ENCODE measurements at regions not wholly inside any gene's neighbourhood (a gene's known extent, or its start where the extent isn't known, plus 50 kb on each side); places are given as distances from the start of the nearest gene placed in this dataset.
"Not testable (repeated sequence)": the region's sequence is repeated elsewhere in the genome, so short reads cannot be mapped to it uniquely, and the experiment has no call there.

GRCh38 chr6:156683821-156684220 is 93.4 kb upstream of the ARID1B start:
- Mint-ChIP-seq H3K27ac (no peak overlapping the region), H3K36me3 (ENCODE audit: low read depth) (no peaks in the 10 kb centered on the region), H3K9me3 (no peaks in the 10 kb centered on the region), H3K4me1 (ENCODE audit: low read depth) (peaks cover 25% of the 10 kb centered on the region), H3K4me3 (no peak overlapping the region), H3K27me3 (ENCODE audit: insufficient read depth) (peaks cover 6% of the 10 kb centered on the region)
- no peak for TF ChIP-seq CTCF (IDR thresholded peaks at IDR 0.05)
- DNase-seq: no peak

- H3K4me1 Mint-ChIP-seq (ENCODE audit: low read depth): no peaks in the 10 kb centered on the region
- peaks cover under 1% of the 10 kb centered on the region for H3K27me3 Mint-ChIP-seq (ENCODE audit: insufficient read depth)
- DNase-seq: no peak
- H3K9me3 Mint-ChIP-seq: peaks cover 4% of the 10 kb centered on the region; the same call in 1 of the 2 replicates
- no peak overlapping the region for H3K27ac Mint-ChIP-seq
- H3K4me3 Mint-ChIP-seq: no peak overlapping the region
- no peak for TF ChIP-seq CTCF (IDR thresholded peaks at IDR 0.05)
- H3K36me3 Mint-ChIP-seq (ENCODE audit: low read depth): no peaks in the 10 kb centered on the region
These were observed 100.5 kb upstream of the ARID1B start for GRCh38 chr6:156676721-156677120.

- H3K4me3 Mint-ChIP-seq: no peak overlapping the region
These were observed 103.0 kb upstream of the ARID1B start for GRCh38 chr6:156674197-156674596.

GRCh38 chr6:156670097-156670496 is 107.1 kb upstream of the ARID1B start:
- not testable (repeated sequence) for H3K36me3 Mint-ChIP-seq (ENCODE audit: low read depth); DNase-seq; H3K4me3 Mint-ChIP-seq; H3K27me3 Mint-ChIP-seq (ENCODE audit: insufficient read depth); H3K27ac Mint-ChIP-seq; H3K4me1 Mint-ChIP-seq (ENCODE audit: low read depth); H3K9me3 Mint-ChIP-seq

More at GRCh38 chr6:156674197-156674596, 103.0 kb upstream of the ARID1B start:
- DNase-seq: no peak
- Mint-ChIP-seq H3K27ac (no peak overlapping the region), H3K27me3 (ENCODE audit: insufficient read depth) (no peaks in the 10 kb centered on the region; the same call in none of the 2 replicates), H3K36me3 (ENCODE audit: low read depth) (no peaks in the 10 kb centered on the region), H3K4me1 (ENCODE audit: low read depth) (no peaks in the 10 kb centered on the region), H3K9me3 (peaks cover 4% of the 10 kb centered on the region; the same call in 1 of the 2 replicates)
- no peak for TF ChIP-seq CTCF (IDR thresholded peaks at IDR 0.05)

GRCh38 chr6:156662025-156662445 is 115.1 kb upstream of the ARID1B start:
- peak; percentile 66 for TF ChIP-seq CTCF (IDR thresholded peaks at IDR 0.05)
- no peaks in the 10 kb centered on the region for H3K36me3 Mint-ChIP-seq (ENCODE audit: low read depth)
- H3K4me1 Mint-ChIP-seq (ENCODE audit: low read depth): peaks cover 15% of the 10 kb centered on the region
- no peaks in the 10 kb centered on the region for H3K9me3 Mint-ChIP-seq
- H3K27ac Mint-ChIP-seq: no peak overlapping the region
- H3K4me3 Mint-ChIP-seq: no peak overlapping the region
- no peak for DNase-seq
- peaks cover 12% of the 10 kb centered on the region for H3K27me3 Mint-ChIP-seq (ENCODE audit: insufficient read depth)

GRCh38 chr6:156660389-156660788 is 116.8 kb upstream of the ARID1B start:
- DNase-seq: no peak
- no peak for TF ChIP-seq CTCF (IDR thresholded peaks at IDR 0.05)
- Mint-ChIP-seq H3K9me3 (no peaks in the 10 kb centered on the region), H3K36me3 (ENCODE audit: low read depth) (no peaks in the 10 kb centered on the region), H3K4me1 (ENCODE audit: low read depth) (peaks cover 15% of the 10 kb centered on the region), H3K27ac (no peak overlapping the region), H3K4me3 (no peak overlapping the region), H3K27me3 (ENCODE audit: insufficient read depth) (peaks cover 9% of the 10 kb centered on the region; the same call in 1 of the 2 replicates)

Data from HFFc6 (cell line).